Activated CD4-positive, alpha-beta T cell treated with anti-CD3 and anti-CD28 coated beads for 48 hours (primary cell): ENCODE measurements at regions not wholly inside any gene's neighbourhood (a gene's known extent, or its start where the extent isn't known, plus 50 kb on each side); places are given as distances from the start of the nearest gene placed in this dataset.
"Not testable (repeated sequence)": the region's sequence is repeated elsewhere in the genome, so short reads cannot be mapped to it uniquely, and the experiment has no call there.

Experiments used
- DNase-seq: peaks from one replicate; pipeline ENCODE4 v3.0.0-alpha.2; 2020

DNA sequence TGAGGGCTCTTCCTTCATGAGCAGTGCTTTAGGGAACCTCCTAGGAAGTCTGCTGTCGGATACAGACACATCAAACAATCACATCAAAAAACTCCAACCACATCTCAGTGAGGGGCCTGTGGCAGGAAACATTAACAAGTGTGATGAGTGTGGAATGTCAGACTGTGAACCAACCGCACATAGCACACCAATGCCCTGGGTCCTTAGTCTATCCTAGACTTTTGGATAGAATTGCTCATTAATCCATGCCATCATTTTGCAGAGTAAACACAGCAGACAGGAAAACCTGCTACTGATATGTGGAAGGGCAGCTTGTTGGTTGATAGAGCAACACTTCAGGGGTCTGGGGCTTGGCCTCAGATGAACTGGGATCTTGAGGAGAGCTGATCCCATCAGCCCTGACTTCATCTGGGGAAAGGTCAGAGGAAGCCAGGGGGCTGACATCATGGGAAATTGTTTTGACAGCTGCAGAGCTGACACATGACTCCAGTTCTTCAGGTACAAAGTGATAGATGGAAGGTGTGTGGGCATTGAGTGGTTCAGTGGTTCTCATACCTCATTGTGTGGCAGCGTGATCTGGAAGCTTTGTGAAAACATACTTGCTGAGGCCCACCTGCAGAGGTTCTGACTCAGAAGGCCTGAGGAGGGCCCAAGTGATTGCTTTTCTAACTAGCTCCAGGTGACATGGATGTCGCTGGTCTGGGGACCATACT, 193.3 kb downstream of the DIRAS2 start:
- no peak for DNase-seq

- no peak for DNase-seq
Observed at GRCh38 chr9:90451804-90452203, 190.8 kb downstream of the DIRAS2 start.

DNA sequence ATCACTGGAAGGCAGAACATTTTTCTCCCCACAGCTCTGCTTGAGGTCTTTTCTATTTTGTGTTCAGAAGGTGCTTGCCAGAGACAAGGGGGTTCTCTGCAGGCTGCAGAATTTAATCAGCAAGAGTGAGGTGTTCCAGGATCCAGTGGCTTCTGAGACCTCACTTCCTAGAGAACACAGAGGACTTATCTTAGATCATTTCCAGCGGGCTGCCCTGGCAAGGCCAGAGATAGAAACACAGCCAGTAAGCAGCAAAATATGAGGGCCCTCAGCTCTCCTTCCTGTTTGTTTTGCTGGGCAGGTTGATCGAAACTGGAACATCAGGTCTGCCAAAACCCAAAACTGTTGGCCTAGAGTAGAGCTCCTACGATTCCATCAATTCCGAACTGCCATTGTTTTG, 187.3 kb downstream of the DIRAS2 start:
- no peak for DNase-seq

DNA sequence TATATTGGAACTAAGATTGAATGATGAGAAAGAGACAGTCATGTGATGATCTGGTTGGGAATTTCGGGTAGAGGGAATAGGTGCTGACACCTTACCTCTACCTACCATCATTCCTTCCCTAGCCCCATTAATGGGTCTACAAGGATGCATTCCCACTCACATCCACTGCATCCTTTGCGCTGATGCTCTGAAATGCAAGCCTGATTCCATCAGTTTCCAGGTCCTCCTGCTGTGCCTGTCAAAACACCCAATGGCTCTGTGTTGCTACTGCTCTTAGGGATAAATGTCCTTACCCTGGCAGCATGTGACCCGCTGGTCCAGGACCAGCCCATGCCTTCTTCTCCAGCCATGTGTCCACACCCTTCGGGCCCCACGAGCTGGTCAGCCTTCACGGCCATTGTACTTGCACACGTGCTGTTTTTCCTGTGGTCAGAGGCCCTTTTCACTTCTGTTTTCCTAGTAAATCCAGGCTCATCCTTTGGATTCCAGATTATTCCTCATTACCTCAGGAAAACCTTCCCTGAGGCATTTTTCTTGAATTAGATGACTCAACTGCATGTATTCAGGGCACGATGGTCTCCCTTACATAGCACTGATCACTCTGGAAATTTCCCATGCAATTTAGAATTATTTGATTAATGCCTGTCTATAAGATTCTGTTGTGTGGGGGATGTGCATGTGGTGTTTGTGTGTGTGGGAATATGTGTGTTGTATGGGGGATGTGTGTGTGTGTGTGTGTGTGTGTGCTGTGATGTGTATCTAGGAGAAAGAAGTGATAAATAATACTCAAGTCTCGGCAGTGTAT, 185.0 kb downstream of the DIRAS2 start:
- no peak for DNase-seq

- DNase-seq: no peak
Observed at GRCh38 chr9:90458485-90458884, 184.1 kb downstream of the DIRAS2 start.

DNA sequence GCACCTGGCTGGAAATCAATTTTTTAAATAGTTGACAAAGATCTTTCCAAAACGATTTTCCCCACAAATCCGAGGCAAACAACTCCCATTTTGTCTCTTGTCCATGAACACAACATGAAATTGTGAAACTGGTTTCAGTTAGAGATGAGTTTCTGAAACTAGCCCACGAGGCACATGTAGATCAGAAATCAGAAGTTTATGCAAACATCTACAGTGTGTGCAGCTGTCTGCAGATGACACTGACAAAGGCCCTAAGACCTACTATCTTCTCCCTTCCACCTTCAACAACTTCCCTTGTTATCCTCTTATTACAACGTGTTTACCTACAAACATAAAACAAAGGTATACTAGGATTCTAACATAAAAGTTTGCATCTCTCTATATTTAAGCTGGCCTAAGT, 183.3 kb downstream of the DIRAS2 start:
- no peak for DNase-seq

- no peak for DNase-seq
Observed at GRCh38 chr9:90460220-90460619, 182.4 kb downstream of the DIRAS2 start.

DNA sequence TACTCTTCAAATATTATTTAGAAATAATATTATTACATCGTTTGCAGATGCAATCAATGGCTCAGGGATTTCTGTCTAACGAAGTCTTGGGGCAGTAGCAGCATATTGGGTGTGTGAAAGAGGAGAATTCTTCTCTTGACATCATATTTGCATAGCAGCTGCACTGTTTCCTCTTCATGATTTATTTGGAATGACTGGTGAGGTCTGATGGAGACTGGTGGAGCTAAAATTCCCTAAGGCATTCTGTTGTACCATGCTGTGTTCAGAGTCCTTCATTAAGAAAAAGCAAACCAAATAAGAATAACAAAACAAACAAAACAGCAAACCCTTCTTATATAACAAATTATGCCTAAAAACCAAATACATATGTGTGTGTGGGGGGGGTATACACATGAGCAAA, 177.6 kb downstream of the DIRAS2 start:
- no peak for DNase-seq

DNA sequence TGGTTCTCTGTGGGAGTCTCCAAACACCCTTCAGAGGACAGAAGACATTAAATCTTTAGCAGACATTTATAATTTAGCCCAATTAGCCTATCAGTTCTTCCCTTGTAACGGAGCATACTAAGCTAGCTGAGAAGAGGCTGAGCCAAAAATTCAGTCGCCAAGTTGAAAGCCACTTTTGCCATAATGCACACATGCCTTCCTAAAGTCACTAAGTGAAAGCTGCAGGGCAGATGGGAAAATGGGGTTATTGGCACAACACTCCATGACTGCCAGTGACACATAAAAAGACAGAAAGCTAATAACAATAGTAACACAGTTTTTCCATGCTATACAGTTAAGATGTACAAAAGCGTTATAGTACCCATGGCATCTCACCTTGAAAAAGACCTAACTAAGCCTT, 176.2 kb downstream of the DIRAS2 start:
- no peak for DNase-seq

DNA sequence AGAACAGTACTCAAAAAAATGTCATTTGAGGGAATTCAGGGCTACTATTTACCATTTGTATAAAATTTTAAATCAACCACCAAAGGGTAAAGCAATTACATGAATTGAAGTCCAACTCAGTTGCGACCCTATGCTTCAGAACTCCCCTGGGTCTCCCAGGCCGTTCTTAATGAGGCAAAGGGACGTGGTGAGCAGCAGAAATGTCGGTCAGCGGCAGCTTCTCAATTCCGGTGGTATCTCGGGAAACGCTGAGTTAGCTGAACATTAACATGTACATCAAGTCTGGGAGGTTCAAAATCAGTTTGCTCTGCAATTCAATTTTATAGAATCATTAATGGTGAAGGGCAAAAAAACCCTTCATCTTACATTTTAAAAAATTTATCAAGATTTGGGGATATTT, 173.2 kb downstream of the DIRAS2 start:
- no peak for DNase-seq

DNA sequence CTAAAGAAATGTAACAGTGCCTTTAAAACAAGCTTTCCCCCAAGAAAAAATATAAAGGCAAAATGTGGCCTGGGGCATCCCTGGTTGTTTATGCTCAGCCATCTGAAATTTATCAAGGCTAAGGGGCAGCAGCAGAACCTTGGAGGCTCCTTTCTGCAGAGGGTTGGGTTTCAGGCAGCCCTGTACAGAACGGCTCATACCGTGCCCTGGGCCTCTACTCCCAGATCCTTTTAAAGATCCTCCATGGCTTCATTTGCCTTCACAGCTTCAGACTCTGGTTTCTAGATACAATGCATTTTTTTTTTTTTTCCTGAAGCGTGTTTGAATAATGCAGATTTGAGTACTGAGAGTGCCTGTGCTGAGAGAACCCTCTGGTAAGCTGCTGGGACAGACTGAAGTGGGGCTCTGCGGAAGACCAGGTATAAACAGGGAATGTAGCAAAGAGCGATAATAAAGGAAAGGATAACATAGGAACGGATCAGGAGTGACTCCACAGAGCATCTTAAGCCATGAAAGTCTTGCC, 172.7 kb downstream of the DIRAS2 start:
- no peak for DNase-seq

DNA sequence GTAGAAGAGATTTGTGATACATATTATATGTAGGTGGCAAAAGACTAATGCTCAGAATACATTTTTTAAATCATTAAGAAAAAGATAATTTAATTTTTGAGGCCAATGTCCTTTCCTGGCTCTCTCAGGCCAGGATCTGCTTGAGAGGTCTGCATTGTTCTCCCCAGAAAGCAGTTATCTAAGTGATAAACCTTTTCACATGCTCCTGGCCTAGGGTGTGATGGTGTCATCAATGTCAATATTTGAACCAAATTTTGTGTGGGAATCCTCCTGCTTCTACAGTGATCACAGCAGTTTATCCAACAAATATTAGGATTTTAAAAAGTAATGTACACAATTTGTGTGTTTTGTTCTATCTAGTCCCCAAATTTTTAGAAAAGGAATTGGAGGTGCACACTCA, 166.6 kb downstream of the DIRAS2 start:
- DNase-seq: no peak

GRCh38 chr9:90477535-90477934, 165.1 kb downstream of the DIRAS2 start:
- no peak for DNase-seq

DNA sequence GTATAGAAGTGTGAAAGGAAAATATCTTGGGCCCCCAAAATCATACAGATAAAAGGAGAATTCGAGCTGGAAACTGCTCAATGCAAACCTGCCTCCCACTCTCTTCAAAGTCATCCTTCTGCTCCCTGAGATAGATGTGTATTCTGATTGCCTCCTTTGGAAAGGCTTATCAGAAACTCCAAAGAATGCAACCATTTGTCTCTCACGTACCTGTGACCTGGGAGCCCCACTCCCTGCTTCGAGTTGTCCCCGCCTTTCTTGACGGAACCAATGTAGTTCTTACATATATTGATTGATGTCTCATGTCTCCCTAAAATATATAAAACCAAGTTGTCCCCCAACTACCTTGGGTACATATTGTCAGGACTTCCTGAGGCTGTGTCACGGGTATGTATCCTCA, 163.8 kb downstream of the DIRAS2 start:
- DNase-seq: no peak

DNA sequence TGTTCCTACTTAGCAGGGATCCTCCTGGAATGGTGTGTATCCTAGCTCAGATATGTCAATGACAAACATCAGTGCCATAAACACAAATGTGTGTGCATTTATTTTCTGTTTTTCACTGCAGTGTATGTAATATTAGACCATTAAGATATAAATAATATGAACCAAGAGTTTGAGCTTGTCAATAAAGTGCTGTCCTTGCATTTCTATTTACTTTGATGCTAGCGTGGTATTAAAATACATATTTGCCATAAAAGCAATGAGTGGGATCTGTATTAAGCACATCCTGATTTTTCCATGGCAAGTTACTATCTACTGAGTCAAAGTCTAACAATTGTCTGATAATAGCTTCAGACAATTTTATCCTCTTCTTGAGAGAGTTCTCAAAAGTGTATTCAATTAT, 157.6 kb downstream of the DIRAS2 start:
- no peak for DNase-seq

DNA sequence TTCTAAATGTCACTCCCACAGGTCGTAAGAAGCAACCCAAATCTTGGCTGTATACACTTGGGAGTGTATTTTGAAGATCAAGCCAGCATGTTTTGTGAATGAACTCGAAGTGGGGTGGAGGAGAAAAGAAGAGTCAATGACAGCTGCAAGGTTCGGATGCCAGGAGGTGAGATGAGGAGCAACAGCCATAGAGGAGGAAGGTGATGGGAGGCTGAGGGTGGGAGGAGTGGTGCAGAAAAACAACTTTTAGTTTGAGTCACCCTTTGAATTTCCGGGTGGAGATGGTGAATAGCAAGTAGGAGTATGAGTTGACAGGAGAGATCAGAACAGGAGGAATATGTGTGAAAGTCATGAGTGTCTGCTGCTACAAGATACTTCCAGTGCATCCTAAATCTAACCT, 153.6 kb downstream of the DIRAS2 start:
- no peak for DNase-seq

DNA sequence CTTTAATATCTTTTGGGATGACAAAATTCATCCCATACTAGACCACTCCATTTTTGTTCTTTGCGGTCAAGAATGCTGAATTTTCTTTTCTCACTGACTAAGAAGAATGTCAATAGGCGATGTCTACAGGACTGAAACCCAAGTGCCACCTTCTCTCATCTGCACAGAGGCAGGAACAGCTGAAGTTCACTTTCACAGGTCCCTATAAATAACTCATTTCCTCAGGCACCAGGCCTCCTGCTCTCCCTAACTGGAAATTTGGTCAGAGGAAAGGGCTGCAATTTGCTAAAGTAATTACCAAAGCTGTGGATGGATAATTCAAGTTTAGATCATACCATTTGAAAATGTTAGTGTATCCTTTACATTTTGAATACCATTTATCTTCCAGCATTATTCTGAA, 142.9 kb downstream of the DIRAS2 start:
- no peak for DNase-seq

- no peak for DNase-seq
Observed at GRCh38 chr9:90502134-90502533, 140.5 kb downstream of the DIRAS2 start.

DNA sequence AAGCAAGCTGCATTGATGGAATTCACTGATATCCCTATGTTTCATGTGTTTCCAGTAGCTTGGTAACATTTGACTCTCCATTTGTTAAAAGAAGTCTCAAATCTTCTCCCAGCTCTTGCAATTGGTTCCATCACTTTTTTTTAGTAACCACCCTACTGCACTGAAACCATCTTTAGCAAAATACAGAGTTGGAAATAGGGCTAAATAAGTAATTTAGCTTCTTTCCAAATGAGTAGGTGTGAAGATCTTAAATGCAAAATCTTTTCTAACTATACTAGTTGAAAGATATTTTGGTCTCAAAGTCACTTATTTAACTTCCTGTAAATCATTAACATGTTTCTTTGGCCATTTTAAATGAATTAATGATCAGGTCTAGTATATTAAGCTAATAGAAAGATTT, 138.1 kb downstream of the DIRAS2 start:
- no peak for DNase-seq

DNA sequence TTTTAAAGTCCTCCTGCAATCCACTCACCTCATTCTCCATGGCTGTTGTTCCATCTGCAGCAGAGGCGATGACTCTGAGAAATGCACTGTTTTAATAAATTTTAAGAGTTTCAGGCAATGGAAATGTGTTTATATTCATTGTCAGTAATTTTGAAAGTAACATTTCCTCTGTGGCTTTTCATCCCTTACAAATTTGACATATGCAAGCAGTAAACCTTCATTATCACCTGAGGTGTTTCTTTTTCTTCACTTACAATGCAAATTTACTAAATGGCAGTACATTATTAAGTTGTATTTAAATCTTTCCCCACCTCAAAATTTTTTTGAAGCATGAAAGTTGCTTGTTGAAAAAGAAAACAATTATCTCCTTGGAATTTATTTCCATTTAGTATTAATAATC, 136.9 kb downstream of the DIRAS2 start:
- DNase-seq: no peak

DNA sequence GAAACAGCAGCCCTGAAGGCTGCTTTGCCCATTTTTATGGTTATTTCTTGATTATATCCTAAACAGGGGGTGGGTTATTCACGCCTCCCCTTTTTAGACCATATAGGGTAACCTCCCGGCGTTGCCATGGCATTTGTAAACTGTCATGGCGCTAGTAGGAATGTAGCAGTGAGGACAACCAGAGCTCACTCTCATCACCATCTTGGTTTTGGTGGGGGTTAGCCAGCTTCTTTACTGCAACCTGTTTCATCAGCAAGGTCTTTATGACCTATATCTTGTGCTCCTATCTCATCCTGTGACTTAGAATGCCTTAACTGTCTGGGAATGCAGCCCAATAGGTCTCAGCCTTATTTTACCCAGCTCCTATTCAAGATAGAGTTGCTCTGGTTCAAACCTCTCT, 136.2 kb downstream of the DIRAS2 start:
- not testable (repeated sequence) for DNase-seq

DNA sequence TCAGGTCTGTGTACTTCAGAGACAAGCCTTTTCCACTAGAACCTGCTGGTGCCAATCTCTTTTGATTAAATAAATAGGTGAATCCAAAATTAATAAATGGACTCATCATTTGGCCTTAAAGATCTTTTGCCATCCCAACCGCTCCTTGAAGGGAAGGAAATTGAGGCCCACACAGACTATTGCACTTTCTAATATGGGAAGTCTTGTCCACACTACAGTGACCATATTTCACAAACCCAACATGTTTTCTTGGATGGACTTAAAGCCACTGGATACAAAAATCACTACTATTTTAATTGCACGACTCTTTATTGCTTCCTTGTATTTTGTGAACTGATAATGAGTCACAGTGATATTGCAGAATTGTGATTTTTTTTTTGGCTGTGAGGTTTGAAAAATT, 135.0 kb downstream of the DIRAS2 start:
- DNase-seq: no peak

DNA sequence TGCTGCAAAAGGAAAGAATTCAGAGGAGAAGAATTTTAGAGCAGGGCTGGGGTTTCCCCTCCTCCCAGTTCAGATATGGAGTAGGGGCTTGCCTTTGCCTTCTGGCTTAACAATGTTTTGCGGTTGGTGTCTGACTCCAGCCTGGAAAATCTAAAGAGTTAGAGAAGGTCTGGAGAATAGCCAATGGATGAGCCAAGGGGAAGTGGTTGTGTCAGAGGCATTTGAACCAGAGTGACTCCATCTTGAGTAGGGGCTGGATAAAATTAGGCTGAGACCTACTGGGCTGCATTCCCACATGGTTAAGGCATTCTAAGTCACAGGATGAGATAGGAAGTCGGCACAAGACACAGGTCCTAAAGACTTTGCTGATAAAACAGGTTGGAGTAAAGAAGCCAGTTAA, 133.7 kb downstream of the DIRAS2 start:
- DNase-seq: no peak

DNA sequence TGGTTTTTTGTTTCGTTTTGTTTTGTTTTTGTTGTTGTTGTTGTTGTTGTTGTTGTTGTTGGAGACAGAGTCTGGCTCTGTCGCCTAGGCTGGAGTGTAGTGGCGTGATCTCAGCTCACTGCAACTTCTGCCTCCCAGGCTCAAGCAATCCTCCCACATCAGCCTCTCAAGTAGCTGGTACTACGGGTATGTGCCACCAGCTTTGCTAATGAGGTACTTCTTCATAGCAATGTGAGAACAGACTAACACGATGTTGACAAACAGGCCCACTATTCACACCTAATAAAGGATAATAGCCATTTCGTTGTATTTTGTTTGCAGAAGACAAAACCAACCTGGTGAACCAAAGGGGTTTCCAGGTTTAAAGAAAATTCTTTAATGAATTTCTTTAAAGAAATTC, 130.9 kb downstream of the DIRAS2 start:
- no peak for DNase-seq

DNA sequence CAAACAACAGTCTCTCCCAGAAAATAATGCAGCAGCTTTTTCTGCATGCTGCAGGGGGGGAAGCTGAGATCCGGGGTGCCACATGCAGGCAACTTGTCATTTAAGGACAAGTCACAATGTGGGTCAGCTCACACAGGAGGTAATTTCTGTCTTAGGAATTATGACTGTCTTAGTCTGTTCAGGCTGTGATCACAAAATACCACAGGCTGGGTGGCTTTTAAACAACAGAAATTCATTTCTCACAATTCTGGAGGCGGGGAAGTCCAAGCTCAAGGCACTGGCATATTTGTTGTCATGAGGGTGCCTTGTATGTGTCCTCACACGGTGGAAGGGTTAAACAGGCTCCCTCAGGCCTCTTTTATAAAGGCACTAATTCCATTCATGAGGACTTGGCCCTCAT, 127.7 kb downstream of the DIRAS2 start:
- DNase-seq: no peak
